K562 (cell line): ENCODE measurements at regions not wholly inside any gene's neighbourhood (a gene's known extent, or its start where the extent isn't known, plus 50 kb on each side); places are given as distances from the start of the nearest gene placed in this dataset.

Experiments
- DNMT1 ChIP-seq: fragments of 450-650 bp; IDR thresholded peaks from 2 replicates; pipeline ENCODE4 v1.6.1; 2016; ENCODE audit warnings: antibody characterized with exemption, mild to moderate bottlenecking
- E2F5 ChIP-seq: sonication (generic); formaldehyde crosslinking; IDR thresholded peaks from 2 replicates; pipeline ENCODE4 v1.8.0; 2022; ENCODE audit warnings: mild to moderate bottlenecking, missing genetic modification reagents
- ELF4 ChIP-seq: fragments of 450-650 bp; formaldehyde crosslinking; IDR thresholded peaks from 2 replicates; pipeline ENCODE4 v1.4.0; 2022; ENCODE audit warnings: missing genetic modification characterization
- GATA2 ChIP-seq: sonication (generic); formaldehyde crosslinking; IDR thresholded peaks from 2 replicates; pipeline ENCODE4 v1.4.0; 2020; ENCODE audit warnings: mild to moderate bottlenecking, missing genetic modification reagents
- MAZ ChIP-seq, 2 experiments: fragments of 450-650 bp in 1 of 2; sonication (generic) in 1 of 2; formaldehyde crosslinking; IDR thresholded peaks in 1 of 2; conservative IDR thresholded peaks in 1 of 2; 2 replicates each; pipeline versions ENCODE4 v1.4.0 to v1.5.0; 2020; ENCODE audit warnings: mild to moderate bottlenecking in 1 of 2, missing genetic modification reagents in 1 of 2
- MCM2 ChIP-seq: fragments of 450-650 bp; IDR thresholded peaks from 2 replicates; pipeline ENCODE4 v1.6.1; 2017; ENCODE audit warnings: low read depth, mild to moderate bottlenecking
- MCM5 ChIP-seq: fragments of 450-650 bp; IDR thresholded peaks from 2 replicates; pipeline ENCODE4 v1.6.1; 2016; ENCODE audit warnings: low read depth
- MED1 ChIP-seq: sonication (generic); formaldehyde crosslinking; IDR thresholded peaks from 2 replicates; pipeline ENCODE4 v1.8.1; 2023; ENCODE audit warnings: missing genetic modification reagents, borderline replicate concordance
- REST ChIP-seq, 2 experiments: fragments of 450-650 bp; formaldehyde crosslinking in 1 of 2; IDR thresholded peaks; 2 replicates each; pipeline versions ENCODE4 v1.4.0 to v1.6.1; 2014 to 2020; ENCODE audit warnings: mild to moderate bottlenecking in 2 of 2, borderline replicate concordance in 1 of 2, low read depth in 1 of 2
- SMARCA5 ChIP-seq: fragments of 450-650 bp; IDR thresholded peaks from 2 replicates; pipeline ENCODE4 v1.6.1; 2016
- TRIM28 ChIP-seq: fragments of 450-650 bp; IDR thresholded peaks from 2 replicates; pipeline ENCODE4 v1.6.1; 2017
- ZNF263 ChIP-seq: sonication (generic); formaldehyde crosslinking; IDR thresholded peaks from 2 replicates; pipeline ENCODE4 v1.8.0; 2022; ENCODE audit warnings: mild to moderate bottlenecking, missing genetic modification reagents, borderline replicate concordance
- ZNF316 ChIP-seq: fragments of 450-650 bp; IDR thresholded peaks from 2 replicates; pipeline ENCODE4 v1.6.1; 2016
- ZNF431 ChIP-seq: sonication (generic); formaldehyde crosslinking; IDR thresholded peaks from 2 replicates; pipeline ENCODE4 v1.8.0; 2022; ENCODE audit warnings: mild to moderate bottlenecking, missing genetic modification reagents

- TF ChIP-seq REST (IDR thresholded peaks at IDR 0.05; ENCODE audit: borderline replicate concordance) (no peak), REST (CRISPR knock-in tag; IDR thresholded peaks at IDR 0.05; ENCODE audit: low read depth) (no peak), MAZ (CRISPR knock-in tag; conservative IDR thresholded peaks at IDR 0.05 in 1 of 2, IDR thresholded peaks at IDR 0.05 in 1 of 2) (no peak), ZNF263 (no peak), E2F5 (CRISPR knock-in tag) (no peak), MED1 (no peak), DNMT1 (no peak), ELF4 (CRISPR knock-in tag) (no peak), TRIM28 (no peak), MCM2 (no peak), MCM5 (no peak), GATA2 (CRISPR knock-in tag) (no peak), ZNF316 (no peak), SMARCA5 (no peak), ZNF431 (CRISPR knock-in tag) (no peak)
Measured at GRCh38 chrY:19354061-19354856, 390.3 kb downstream of the KDM5D start (continued).
